Psoas muscle (tissue), 7 donors: ENCODE measurements at regions not wholly inside any gene's neighbourhood (a gene's known extent, or its start where the extent isn't known, plus 50 kb on each side); places are given as distances from the start of the nearest gene placed in this dataset.

ENCODE experiments used
- ATAC-seq, 4 donors: fragments of 200-7000 bp; cut with Tn5 transposase; one replicate each; pipeline ENCODE4 v1.9.1; 2020; ENCODE audit warnings: moderate library complexity in 3 of 4, mild to moderate bottlenecking in 2 of 4
- DNase-seq, 2 donors: peaks; one replicate each; pipeline ENCODE4 v3.0.0-alpha.2; 2020
- H3K27ac ChIP-seq: fragments of 200-600 bp; one replicate; pipeline ENCODE4 v1.8.0; 2022
- H3K27me3 ChIP-seq, 3 donors: fragments of 200-600 bp in 1 of 3; one replicate each; pipeline versions ENCODE4 v1.6.1 to v1.8.0; 2013 to 2022; ENCODE audit warnings: low read length in 2 of 3, mild to moderate bottlenecking in 2 of 3, moderate library complexity in 1 of 3; ENCODE audit not compliant: insufficient read depth in 3 of 3
- H3K36me3 ChIP-seq, 2 donors: fragments of 200-600 bp in 1 of 2; one replicate each; pipeline versions ENCODE4 v1.6.1 to v1.8.0; 2013 to 2022; ENCODE audit warnings: low read depth in 1 of 2, mild to moderate bottlenecking in 1 of 2, moderate library complexity in 1 of 2; ENCODE audit not compliant: insufficient read depth in 1 of 2
- H3K4me1 ChIP-seq: fragments of 200-600 bp; one replicate; pipeline ENCODE4 v1.8.0; 2022
- H3K4me3 ChIP-seq: fragments of 200-600 bp; one replicate; pipeline ENCODE4 v1.8.0; 2022; ENCODE audit warnings: mild to moderate bottlenecking
- H3K9me3 ChIP-seq: fragments of 200-600 bp; one replicate; pipeline ENCODE4 v1.8.0; 2022
- CTCF ChIP-seq: fragments of 200-600 bp; IDR thresholded peaks from one replicate; pipeline ENCODE4 v1.8.0; 2022; ENCODE audit warnings: antibody characterized with exemption
- WGBS, 3 donors: extraction: QIAGEN DNeasy Blood & Tissue Kit; methylation state at CpG; one replicate each; pipeline versions ENCODE4 v1.1.6 to v1.1.7; 2013; 5-methylcytosine and 5-hydroxymethylcytosine counted together
- intact Hi-C, 2 donors: fragments of 100-400 bp; cut with DNase I; formaldehyde crosslinking; loops; one replicate each; pipeline versions ENCODE4 v1.11.0 to v1.14.2; 2022
- donor health status: healthy with polysubstance abuse.
- donor health status: DM: no; HTN: no; CAD: no; lungs with moderate emphysema.
- donor health status: Bipolar disorder and iron deficiency.
- donor health status: healthy.
- donor health status: DM: yes; HTN: yes; CAD: no.
- donor health status: DM: no; HTN: no; CAD: no.
- donor health status: DM: yes; HTN: yes; CAD: no.

- ATAC-seq (no peak), DNase-seq (no peak)
- H3K36me3 ChIP-seq = no peaks in the 10 kb centered on the region
- TF ChIP-seq CTCF = no peak
- intact Hi-C loops = no loop called here
- H3K4me1 ChIP-seq = no peaks in the 10 kb centered on the region
- H3K27ac ChIP-seq = no peak overlapping the region
- WGBS, 3 donors = 65 to 75% (median 73%) methylated on average over 3 of the region's 3 CpGs
- no peaks in the 10 kb centered on the region for H3K9me3 ChIP-seq
- H3K27me3 ChIP-seq = no peaks in the 10 kb centered on the region
- H3K4me3 ChIP-seq = no peak overlapping the region
Measured at GRCh38 chr1:239053279-239053678, 333.1 kb upstream of the CHRM3 start.

GRCh38 chr1:239049571-239049970 is 336.8 kb upstream of the CHRM3 start:
- no peaks in the 10 kb centered on the region for H3K36me3 ChIP-seq
- no peak overlapping the region for H3K27ac ChIP-seq
- TF ChIP-seq CTCF = no peak

GRCh38 chr1:239044829-239045228 is 341.5 kb upstream of the CHRM3 start:
- Histone ChIP-seq H3K27ac (no peak overlapping the region), H3K9me3 (no peaks in the 10 kb centered on the region), H3K4me1 (no peaks in the 10 kb centered on the region), H3K27me3 (no peaks in the 10 kb centered on the region), H3K4me3 (no peak overlapping the region), H3K36me3 (no peaks in the 10 kb centered on the region)
- TF ChIP-seq CTCF = no peak
- ATAC-seq = no peak
- intact Hi-C loops = no loop called here
- 64 to 72% (median 66%) methylated on average over 3 of the region's 3 CpGs for WGBS, 3 donors
- no peak for DNase-seq

More at GRCh38 chr1:239049571-239049970, 336.8 kb upstream of the CHRM3 start:
- H3K4me3 ChIP-seq = no peak overlapping the region
- ATAC-seq (no peak), DNase-seq (no peak)
- no peaks in the 10 kb centered on the region for H3K27me3 ChIP-seq
- H3K4me1 ChIP-seq = no peaks in the 10 kb centered on the region
- no peaks in the 10 kb centered on the region for H3K9me3 ChIP-seq
- intact Hi-C loops = no loop called here

- Histone ChIP-seq H3K36me3 (no peaks in the 10 kb centered on the region), H3K4me3 (no peak overlapping the region), H3K27me3 (no peaks in the 10 kb centered on the region), H3K9me3 (no peaks in the 10 kb centered on the region), H3K4me1 (no peaks in the 10 kb centered on the region), H3K27ac (no peak overlapping the region)
- no peak for ATAC-seq
- WGBS, 3 donors = 78 to 85% (median 79%) methylated on average over 2 of the region's 2 CpGs
- TF ChIP-seq CTCF = no peak
- DNase-seq = no peak
- intact Hi-C loops = no loop called here
Measured at GRCh38 chr1:239040523-239040922, 345.8 kb upstream of the CHRM3 start.

- DNase-seq = no peak
- Histone ChIP-seq H3K9me3 (no peaks in the 10 kb centered on the region), H3K27me3 (no peaks in the 10 kb centered on the region), H3K36me3 (no peaks in the 10 kb centered on the region), H3K27ac (no peak overlapping the region), H3K4me1 (no peaks in the 10 kb centered on the region), H3K4me3 (no peak overlapping the region)
- ATAC-seq = no peak
- TF ChIP-seq CTCF = no peak
- intact Hi-C loops = no loop called here
- 87 to 90% (median 89%) methylated on average over 5 of the region's 5 CpGs for WGBS, 3 donors
Measured at GRCh38 chr1:239031310-239031709, 355.1 kb upstream of the CHRM3 start.
